GM19035 (cell line): ENCODE measurements at regions not wholly inside any gene's neighbourhood (a gene's known extent, or its start where the extent isn't known, plus 50 kb on each side); places are given as distances from the start of the nearest gene placed in this dataset.

Experiments used
- ATAC-seq: cut with Tn5 transposase; IDR thresholded peaks from one replicate; pipeline ENCODE4 v1.9.1; 2021; ENCODE audit not compliant: unreplicated experiment

DNA sequence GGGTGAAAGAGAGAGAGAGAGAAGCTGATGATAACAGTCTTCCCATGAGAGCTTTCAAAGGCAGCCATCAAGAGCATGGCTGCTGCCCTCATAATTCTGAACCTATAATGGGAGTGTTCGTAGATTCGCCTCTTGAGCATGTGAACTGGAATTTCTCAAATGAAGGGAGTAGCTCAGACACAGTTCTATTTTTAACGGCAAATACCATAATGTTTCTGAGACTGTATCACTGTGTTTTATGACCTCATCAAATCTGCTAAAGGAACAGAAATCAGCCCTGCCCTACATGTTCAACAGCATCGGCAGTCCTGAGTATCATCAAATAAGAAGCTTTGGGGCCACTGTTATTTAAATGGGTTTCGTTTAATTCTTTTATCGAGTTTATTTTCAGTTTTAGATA is 645.6 kb downstream of the GALR1 start:
- ATAC-seq = no peak

DNA sequence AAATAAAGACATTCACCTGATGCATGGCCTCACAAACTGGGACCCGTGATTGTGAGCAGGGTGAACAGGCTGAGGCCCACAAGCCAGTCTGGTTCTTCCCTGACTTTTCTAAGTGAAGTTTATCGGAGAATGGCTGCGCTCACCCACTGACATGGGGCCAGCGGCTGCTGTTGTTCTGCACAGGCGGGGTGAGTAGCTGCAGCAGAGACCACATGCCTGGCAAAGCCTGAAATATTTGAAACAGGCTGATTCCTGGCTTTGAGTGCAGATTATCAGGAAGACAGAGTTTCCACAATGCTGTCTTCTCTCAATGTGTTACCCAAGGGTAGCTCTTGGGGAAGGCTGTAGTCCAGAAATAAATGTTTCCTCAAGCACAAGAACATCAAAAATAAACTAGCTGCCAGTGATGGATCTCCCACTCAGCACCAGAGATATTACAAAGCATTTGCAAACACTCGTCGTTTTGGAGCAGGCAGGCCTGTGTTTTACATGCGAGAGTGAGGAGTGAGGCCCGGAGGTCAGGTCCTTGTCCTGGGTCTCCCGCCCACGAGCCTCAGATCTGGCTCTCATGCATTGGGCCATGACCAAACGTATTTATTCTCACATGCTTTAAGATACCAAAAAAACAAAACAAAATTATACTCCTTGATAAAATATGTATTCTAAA is 647.1 kb downstream of the GALR1 start:
- no peak for ATAC-seq

DNA sequence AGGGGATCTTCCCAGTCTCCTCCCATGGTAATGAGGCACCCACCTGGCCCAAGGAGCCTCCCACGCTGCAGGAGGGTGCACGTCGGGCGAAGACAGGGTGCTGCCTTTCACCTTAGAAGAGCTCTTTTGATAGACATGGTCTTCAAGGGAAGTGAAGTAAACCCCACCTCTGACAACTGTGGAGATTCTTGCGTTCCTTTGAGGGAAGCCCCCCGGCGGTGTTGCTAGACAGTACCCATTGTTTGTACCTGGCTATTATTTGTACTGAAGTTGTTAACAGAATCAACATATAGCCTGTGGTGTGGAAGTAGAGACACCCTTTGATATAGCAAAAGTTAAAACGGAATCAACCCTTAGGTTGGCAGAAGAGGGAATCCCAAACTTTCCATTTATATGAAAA is 648.0 kb downstream of the GALR1 start:
- no peak for ATAC-seq

DNA sequence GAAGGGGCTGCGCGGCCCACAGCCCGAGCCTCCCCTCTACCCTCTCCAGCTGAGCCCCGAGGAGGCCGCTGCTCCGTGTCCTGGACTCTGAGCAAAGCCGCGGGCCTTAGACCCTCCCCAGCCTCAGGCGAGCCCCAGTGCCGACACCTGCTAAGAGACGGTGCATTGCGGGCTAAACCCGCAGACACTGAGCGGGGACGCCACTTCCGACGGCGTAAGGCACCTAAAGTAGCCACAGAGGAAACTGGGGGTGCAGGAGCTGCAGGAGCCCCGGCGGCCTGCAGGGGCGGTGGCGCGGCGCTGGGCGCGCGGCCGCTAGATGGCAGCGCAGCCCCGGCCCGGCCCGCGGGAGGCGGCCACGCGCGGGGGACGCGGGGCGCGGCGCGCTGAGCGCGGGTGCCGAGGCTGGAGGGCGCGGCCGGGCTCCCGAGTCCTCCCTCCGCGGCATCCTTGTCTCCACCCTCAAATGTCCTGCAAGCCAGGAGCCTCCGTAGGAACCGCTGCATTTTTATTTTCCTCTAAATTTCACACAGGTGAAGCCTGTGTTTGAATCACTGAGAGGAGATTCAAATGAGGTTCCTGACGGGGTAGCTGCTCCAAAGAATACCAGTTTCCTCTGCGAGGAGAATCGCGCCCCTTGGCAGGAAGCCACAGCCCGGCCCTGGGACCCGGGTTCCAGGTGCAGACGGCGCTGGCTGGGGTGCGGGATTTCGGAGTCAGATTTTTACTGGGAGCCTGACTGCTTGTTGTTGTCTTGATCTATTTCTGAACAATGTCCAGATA is 650.5 kb downstream of the GALR1 start:
- ATAC-seq = peak; percentile 99

DNA sequence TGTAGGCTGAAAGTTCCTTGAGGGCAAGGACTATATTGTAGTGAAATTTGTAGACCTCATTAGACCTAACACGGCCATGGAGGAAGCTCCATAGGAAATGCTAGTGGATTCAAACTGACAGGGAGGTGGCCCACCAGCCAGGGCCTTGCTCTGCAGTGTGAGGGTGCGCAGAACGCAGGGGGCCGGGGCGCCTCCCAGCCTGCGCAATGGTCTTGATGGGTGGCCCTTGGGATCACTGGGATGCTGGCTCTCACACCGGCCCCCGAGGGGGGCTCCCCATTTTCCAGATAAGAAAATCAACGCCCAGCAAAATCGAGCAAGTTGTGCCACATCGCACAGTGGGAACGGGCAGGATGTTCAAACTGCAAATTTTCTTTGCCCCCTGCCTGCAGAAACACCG is 655.4 kb downstream of the GALR1 start:
- no peak for ATAC-seq

DNA sequence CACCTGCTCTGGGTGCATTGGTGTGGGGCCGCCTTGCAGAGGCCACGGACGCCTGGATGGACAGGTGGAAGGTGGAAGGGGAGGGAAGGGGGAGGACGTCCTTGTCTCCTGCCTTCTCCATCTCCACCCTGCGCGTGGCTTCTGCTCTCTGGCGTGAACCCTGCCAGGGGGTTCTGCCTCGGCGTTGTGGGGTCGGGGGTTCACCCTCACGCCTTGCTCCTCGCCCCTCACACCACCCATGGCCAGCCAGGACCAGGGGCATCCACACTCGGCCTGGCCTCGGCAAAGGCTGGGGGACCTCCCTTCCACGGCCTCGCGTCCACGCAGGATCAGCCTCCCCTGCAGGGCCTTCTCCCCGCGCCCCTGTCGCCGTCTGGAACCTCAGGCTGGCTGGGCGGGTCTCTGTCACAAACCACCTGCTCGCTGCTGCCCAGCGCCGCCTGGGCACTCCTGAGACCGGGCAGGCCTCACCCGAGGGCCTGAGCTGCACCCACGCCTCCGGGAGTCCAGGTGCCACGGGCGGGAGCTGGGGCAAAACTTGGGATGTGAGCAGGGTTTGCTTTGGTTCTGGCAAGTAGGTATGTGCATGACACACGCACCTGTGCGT is 655.9 kb downstream of the GALR1 start:
- no peak for ATAC-seq

DNA sequence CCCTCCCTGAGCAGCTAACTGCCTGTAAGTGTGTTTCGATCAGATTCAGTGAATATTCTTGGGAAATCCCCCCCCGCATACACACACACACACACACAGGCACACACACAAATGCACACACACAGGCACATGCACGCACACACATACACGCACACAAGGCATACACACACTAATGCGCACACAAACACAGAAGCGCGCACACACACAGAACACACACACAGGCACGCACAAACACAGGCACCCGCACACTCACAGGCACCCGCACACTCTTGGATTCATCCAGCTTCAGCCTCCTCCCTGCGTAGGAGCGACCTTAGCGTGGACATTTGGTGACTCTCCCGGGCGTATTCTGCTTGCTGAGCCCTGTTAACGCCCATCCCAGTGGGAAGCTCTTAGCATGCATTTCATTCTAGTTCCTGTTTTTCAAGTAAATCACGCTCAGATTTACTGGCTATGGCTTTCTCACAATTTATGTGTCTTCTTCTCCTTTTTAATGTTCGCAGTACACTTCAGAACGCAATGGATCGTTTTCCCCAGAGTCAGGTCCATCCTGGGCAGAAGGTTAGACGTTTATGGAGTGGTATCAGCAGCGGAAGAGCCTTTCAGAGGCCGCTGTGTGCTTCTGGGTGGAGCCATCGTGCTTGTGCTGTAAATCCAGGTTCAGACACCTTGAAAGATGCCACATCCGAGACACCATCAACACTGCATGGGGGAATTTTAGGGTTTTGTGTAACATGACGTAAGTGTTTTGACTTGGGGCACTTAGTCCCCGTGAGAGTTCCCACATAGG is 656.6 kb downstream of the GALR1 start:
- no peak for ATAC-seq

DNA sequence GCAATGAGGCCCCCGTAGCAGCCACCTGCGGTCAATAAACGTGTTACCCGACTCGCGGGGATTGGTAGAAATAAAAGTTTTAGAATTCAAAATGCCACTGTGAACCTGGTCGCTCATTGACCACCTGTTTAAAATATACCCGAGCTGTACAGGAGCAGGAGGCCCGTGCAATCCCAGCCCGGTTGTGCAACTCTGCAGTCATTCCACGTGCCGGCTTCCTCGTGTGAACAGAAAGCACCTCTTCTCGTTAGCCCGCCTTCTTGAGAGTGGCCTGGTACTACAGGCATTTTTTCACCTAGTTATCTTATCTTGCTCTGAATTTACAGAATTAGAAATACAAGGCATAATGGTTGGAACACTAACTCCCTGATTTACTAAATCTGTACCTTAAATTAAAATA is 660.7 kb downstream of the GALR1 start:
- ATAC-seq = no peak

DNA sequence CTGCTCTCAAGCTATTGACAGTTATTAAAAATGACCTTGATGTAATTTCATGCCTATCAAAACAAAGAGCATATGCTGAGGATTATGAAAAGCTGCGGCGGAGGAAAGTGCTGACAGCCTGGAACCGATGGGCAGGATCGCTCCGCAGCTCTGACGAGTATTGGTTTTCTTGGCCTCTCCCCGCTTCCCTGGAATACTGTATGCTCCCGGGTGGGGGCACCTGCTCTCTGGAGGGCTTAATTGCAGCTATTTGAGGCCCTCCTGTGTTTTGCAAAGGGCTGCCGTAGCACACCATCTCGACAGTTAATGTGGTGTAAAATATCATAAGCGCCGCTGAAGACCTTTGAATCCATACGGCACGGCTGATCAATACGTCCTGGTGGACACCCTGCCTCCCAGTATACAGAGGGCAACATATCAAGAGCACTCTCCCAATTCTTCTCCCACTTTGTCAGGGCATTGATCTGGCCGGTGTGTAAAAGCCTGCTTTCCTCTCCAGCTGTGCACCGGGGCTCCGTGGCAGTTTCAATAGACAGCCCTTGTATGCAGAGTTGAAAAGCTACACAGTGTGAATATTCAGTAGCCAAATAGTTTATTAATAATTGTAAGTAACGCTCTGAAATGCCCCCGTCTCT is 662.4 kb downstream of the GALR1 start:
- no peak for ATAC-seq

DNA sequence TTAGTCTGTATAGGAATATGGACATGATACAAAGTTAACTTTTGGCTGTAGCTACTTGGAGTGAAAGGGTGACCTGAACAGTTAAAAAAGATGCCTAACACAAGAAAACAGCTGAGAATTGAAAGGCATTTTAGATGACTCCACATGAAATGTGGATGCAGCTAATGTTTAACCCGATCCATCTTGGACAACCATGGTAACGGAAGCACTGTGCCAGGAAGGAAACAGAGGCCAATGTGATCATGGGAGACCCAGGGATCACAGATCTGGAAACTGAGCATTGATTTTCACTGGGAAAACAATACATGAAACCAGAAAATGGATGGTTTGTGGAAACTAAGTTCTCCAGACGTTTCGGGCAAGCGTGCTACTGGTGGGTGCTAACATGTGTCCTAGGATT is 669.1 kb downstream of the GALR1 start:
- no peak for ATAC-seq

DNA sequence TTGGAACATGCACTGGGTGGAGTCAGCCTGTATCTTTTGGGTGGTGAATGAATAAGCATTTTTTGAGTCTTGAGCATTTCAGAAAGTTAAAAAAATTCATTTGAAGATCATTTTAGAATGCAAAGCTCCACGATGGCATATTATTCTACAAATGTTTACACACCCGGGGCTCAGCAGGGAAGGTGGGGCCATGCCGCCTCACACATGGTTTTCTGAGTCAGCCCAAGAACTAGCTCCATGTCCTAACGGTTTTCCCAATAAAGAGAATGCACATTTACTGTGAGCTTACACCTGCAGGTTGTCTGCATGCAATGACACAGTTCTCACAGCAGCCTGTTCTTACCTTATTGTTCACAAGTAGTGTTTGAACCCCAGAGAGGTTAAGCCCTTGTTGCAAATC is 670.3 kb downstream of the GALR1 start:
- ATAC-seq = no peak

DNA sequence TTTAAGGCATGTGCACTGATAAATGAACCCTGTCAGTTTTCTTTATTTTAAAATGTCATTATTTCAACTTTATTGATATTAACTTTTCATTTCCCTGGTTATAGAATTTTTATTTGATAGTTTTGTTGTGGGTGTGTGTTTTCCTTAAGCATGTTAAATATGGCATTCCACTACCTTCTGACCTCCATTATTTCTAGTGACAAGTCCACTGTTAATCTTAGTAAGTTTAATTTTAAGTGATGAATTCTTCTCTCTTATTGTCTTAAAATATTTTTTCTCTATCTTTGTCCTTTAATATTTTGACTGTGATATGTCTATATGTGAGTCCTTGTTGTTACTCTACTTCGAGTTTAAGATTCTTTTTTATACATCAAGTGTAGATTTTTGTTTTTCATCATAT is 685.7 kb downstream of the GALR1 start:
- no peak for ATAC-seq

DNA sequence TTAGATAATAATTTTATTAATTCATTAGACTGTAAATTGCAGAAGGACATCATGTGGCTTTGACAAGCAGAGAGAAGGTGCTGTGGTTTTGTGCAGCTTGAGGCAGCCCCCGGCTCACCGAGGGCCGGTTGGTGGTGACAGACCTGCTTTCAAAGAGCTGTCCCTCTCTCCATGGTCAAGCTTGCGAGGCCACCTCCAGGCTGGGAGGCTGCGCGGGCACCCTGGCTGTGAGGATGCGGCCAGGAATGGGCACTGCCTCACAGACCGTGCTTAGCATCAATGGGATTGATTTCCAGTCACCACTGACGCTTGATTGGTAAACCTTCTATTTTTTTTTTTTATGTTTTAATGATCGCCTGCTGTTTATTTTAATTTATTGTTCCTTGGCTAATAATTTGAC is 690.9 kb downstream of the GALR1 start:
- no peak for ATAC-seq

DNA sequence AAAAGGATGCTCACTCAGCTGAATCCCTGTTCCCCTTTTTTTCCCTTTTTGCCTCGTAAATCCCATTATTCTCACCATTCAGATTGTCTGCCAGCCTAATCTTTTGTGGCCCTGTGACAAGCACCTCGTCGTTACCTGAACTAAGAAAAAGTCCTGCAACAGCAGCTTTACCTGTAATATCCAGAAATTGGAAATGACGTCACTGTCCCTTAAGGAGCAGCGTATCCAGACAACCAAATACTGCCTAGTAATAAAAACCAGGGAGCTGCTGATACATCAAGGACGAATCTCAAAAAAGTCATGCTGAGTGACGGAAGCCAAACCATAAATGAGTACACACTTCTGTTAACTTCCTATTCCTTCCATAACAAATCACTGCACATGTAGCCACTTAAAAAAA is 694.9 kb downstream of the GALR1 start:
- no peak for ATAC-seq

DNA sequence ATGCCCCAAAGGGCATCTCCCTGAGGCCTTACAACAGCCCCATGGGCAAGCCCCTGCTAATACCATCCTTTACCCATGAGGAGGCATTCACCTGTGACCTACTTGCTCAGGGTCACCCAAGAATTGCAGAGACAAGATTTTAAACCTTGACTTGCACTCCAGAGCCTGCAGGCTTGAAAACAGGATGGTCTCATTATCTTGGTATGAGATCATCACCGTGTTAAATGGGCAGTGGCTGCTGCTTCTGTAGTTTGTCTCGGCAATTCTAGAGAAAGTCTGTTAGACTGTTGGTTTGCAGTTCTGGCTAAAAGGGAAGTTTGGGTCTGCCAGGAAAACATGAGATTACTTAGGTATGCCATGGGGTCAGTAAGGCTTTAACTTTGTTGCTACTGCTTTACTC is 698.9 kb downstream of the GALR1 start:
- no peak for ATAC-seq

DNA sequence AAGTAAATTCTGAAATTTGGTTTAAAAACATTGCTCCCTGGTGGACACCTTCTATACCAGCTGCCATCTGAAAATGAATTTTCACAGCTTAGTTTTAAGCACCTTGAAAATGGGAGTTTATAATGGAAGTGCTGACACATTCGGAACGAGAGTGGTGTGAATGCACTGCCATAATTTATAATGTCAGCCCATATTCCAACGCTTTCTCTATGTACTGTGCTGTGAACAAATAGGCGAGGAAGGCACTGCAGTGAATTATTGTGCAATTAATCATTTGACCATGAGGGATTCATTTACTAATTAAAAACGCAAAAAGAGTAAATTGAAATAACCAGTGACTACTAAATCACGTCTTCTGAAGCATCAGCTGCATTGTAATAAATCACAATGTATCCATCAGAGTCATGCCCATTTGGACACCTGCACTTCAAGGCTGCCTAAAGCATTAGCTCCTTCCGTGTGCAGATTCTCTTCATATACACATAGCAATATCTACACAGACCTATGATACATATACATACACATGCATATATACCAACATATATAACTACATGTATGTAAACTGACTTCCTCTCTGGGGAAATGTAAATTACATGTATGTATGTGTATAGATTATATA is 699.8 kb downstream of the GALR1 start:
- no peak for ATAC-seq

DNA sequence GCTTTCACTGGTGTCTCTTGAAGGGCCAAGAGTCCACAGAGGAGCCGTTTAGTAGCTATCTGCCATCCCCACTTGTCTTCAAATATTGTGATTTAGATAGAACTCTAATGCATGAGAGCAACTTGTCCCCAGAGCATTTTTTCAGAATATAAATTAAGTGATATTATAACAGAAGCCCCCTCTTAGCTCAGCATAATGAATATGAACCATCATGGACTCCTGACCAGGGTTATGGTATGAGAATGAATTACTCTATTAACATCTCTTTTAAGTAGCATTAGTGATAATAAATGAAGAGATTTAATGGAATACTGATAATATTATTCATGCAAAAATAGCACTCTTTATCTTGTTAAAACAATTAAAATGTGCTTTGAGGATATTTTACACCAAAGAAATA is 709.6 kb downstream of the GALR1 start:
- no peak for ATAC-seq

DNA sequence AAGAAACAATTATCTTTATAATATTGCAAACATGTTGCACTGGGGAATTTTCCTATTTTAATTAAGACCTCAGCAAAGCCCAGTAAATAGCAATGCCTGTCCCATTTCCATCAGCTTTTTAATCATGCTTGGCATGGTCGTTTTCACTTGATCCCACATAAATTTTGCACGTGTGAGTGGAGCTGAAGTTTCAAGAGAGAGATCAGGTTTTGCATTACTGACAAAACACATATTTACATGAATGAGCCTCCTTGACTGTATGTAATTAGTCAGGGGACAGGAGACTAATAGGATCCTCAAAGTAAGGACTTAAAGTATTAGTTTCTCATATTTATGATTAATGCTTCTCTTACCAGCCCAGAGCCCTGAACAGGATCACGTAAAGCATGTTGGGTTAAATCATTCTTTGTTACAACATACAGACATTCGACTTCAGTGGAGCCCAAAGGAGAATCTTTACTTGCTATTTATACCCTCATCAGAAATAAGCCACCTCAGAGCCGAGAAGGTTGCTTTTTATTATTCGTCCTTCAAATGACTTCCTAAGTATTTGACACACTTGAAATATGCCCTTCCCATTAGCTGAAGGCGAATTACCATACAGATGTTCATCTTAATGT is 711.3 kb downstream of the GALR1 start:
- ATAC-seq = no peak

DNA sequence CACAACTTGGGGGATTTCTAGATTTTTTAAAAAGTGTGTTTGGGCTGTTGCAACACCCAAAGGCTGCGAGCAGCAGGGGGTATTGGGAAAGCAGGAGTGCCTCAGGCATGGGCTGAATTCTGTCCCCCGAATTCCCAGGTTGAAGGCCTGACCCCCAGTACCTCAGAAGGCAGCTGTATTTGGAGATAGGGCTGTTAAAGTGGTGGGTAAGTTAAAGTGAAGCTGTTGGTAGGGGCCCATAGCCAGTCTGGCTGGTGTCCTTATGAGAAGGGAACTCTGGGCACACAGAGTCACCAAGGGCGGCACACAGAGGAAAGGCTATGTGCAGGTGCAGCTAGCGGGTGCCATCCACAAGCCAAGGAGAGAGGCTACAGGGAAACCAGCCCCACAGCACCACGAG is 717.4 kb downstream of the GALR1 start:
- ATAC-seq = no peak

DNA sequence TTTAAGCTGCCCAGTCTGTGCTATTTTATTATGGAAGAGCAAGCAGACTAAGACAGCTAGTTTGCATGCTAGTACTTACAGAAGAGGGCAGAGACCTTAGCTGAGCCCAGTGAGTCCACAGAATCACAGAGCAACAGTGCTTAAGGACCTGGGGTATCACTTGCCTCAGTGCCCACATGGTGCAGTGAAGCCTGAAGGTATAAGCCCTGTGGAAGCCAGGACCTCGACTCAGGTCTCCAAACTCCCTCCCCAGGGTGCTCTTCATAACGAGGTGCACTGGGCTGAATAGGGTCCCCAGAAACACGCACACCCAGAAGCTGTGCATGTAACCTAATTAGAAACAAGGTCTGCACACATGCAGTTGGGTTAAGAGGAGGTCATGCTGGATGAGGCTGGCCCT is 718.1 kb downstream of the GALR1 start:
- no peak for ATAC-seq
